Mucosa of gallbladder (tissue), 1 donor: ENCODE measurements at regions not wholly inside any gene's neighbourhood (a gene's known extent, or its start where the extent isn't known, plus 50 kb on each side); places are given as distances from the start of the nearest gene placed in this dataset.

Source experiments
- DNase-seq: peaks from one replicate; pipeline ENCODE4 v3.0.0-alpha.2; 2020; ENCODE audit warnings: low spot score
- donor health status: DM: no; HTN: no; CAD: no.

GRCh38 chr22:11053403-11054344 is 4474.3 kb upstream of the OR11H1 start:
- peak; percentile 16 for DNase-seq

GRCh38 chr22:11054681-11055080 is 4473.3 kb upstream of the OR11H1 start:
- DNase-seq, result peak; percentile 10

GRCh38 chr22:11055176-11055575 is 4472.8 kb upstream of the OR11H1 start:
- peak; percentile 12 for DNase-seq

- peak; percentile 9 for DNase-seq
Measured at GRCh38 chr22:11057955-11058547, 4469.9 kb upstream of the OR11H1 start.

- peak; percentile 8 for DNase-seq
Measured at GRCh38 chr22:11059129-11059528, 4468.9 kb upstream of the OR11H1 start.

- DNase-seq, result peak; percentile 10
Measured at GRCh38 chr22:11060797-11061196, 4467.2 kb upstream of the OR11H1 start.

GRCh38 chr22:11062534-11062933 is 4465.5 kb upstream of the OR11H1 start:
- DNase-seq, result peak; percentile 12

- DNase-seq, result peak; percentile 10
Measured at GRCh38 chr22:11063022-11063685, 4464.8 kb upstream of the OR11H1 start.

- DNase-seq, result peak; percentile 9
Measured at GRCh38 chr22:11065210-11065609, 4462.8 kb upstream of the OR11H1 start.

GRCh38 chr22:11065876-11066457 is 4462.0 kb upstream of the OR11H1 start:
- peak; percentile 9 for DNase-seq

GRCh38 chr22:11066458-11067285 is 4461.3 kb upstream of the OR11H1 start:
- DNase-seq, result peak; percentile 14

GRCh38 chr22:11067286-11067871 is 4460.6 kb upstream of the OR11H1 start:
- DNase-seq, result peak; percentile 16

- peak; percentile 9 for DNase-seq
Measured at GRCh38 chr22:11067937-11068336, 4460.1 kb upstream of the OR11H1 start.

GRCh38 chr22:11068406-11068805 is 4459.6 kb upstream of the OR11H1 start:
- peak; percentile 6 for DNase-seq
